ENCODE measurements at regions not wholly inside any gene's neighbourhood (a gene's known extent, or its start where the extent isn't known, plus 50 kb on each side); places are given as distances from the start of the nearest gene placed in this dataset.
"Not testable (repeated sequence)": the region's sequence is repeated elsewhere in the genome, so short reads cannot be mapped to it uniquely, and the experiment has no call there.

DNA sequence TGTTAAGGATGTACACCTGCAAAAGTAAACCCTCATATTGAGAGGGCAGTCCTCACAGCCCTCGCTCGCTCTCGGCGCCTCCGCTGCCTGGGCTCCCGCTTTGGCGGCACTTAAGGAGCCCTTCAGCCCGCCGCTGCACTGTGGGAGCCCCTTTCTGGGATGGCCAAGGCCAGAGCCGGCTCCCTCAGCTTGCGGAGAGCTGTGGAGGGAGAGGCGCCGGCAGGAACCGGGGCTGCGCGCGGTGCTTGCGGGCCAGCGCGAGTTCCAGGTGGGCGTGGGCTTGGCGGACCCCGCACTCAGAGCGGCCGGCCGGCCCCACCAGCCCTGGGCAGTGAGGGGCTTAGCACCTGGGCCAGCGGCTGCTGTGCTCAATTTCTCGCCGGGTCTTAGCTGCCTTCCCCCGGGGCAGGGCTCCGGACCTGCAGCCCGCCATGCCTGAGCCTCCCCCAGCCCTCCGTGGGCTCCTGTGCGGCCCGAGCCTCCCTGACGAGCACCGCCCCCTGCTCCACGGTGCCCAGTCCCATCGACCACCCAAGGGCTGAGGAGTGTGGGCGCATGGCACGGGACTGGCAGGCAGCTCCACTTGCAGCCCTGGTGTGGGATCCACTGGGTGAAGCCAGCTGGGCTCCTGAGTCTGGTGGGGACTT, 259.4 kb downstream of the KTN1 start:
- not testable (repeated sequence) for H3K79me2 ChIP-seq (replicated peaks; ENCODE audit: insufficient read depth); H3F3A ChIP-seq (replicated peaks; ENCODE audit: low read depth); H3K36me3 Mint-ChIP-seq (ENCODE audit: low read depth); H3K4me1 Mint-ChIP-seq; H4K20me1 ChIP-seq (replicated peaks; ENCODE audit: insufficient read depth); H3K27ac ChIP-seq (ENCODE audit: low read depth); H3K27ac Mint-ChIP-seq; ATAC-seq; H3K27me3 ChIP-seq (ENCODE audit: insufficient read depth); H3K4me3 Mint-ChIP-seq; H3K9me3 Mint-ChIP-seq; H2AFZ ChIP-seq; H3K36me3 ChIP-seq (ENCODE audit: insufficient read depth); DNase-seq (ENCODE audit: low spot score); H3K4me3 ChIP-seq; H3K4me2 ChIP-seq; H3K27me3 Mint-ChIP-seq (ENCODE audit: insufficient read depth, low read depth, poor library complexity); H3K4me1 ChIP-seq (ENCODE audit: insufficient read depth)
- H3K9me2 ChIP-seq (ENCODE audit: insufficient read depth), result peaks cover 21% of the 10 kb centered on the region

DNA sequence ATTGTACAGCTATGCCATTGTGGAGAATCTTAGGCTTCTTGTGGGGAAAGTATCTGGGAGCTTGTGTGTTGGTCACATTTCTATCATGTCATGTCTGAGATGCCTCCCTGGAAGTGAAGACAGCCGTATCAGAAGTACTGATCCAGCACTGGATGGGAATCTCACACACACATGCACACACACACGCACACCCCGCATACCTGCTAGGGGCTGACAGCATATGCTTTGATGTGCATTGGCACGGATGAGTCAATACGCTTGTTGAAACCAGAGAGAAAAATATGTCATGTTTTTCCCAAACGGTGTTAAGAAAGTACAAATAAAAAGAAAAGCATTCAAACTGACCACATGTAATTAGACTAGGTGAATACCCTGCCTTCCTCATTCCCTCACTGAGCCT, 260.8 kb downstream of the KTN1 start:
- H3K27ac Mint-ChIP-seq, result no peak overlapping the region
- no peak overlapping the region for H3K27ac ChIP-seq (ENCODE audit: low read depth)
- ATAC-seq (no peak), DNase-seq (ENCODE audit: low spot score) (no peak)
- peaks cover 16% of the 10 kb centered on the region for H3K9me2 ChIP-seq (ENCODE audit: insufficient read depth)
- TF ChIP-seq, protein P1, sequence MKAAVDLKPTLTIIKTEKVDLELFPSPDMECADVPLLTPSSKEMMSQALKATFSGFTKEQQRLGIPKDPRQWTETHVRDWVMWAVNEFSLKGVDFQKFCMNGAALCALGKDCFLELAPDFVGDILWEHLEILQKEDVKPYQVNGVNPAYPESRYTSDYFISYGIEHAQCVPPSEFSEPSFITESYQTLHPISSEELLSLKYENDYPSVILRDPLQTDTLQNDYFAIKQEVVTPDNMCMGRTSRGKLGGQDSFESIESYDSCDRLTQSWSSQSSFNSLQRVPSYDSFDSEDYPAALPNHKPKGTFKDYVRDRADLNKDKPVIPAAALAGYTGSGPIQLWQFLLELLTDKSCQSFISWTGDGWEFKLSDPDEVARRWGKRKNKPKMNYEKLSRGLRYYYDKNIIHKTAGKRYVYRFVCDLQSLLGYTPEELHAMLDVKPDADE (IDR thresholded peaks at IDR 0.05), result no peak
- TF ChIP-seq ZNF331 (CRISPR knock-in tag; IDR thresholded peaks at IDR 0.05; ENCODE audit: low read depth), result no peak
- no peak for TF ChIP-seq ZNF114 (CRISPR knock-in tag; IDR thresholded peaks at IDR 0.05)
- no peak for TF ChIP-seq EZH2 (IDR thresholded peaks at IDR 0.05; ENCODE audit: low read depth, unreplicated experiment)
- TF ChIP-seq STAT1 (IDR thresholded peaks at IDR 0.05; ENCODE audit: unreplicated experiment), result no peak
- no peak for TF ChIP-seq NANOG (IDR thresholded peaks at IDR 0.05; ENCODE audit: borderline replicate concordance)
- TF ChIP-seq, protein P2, sequence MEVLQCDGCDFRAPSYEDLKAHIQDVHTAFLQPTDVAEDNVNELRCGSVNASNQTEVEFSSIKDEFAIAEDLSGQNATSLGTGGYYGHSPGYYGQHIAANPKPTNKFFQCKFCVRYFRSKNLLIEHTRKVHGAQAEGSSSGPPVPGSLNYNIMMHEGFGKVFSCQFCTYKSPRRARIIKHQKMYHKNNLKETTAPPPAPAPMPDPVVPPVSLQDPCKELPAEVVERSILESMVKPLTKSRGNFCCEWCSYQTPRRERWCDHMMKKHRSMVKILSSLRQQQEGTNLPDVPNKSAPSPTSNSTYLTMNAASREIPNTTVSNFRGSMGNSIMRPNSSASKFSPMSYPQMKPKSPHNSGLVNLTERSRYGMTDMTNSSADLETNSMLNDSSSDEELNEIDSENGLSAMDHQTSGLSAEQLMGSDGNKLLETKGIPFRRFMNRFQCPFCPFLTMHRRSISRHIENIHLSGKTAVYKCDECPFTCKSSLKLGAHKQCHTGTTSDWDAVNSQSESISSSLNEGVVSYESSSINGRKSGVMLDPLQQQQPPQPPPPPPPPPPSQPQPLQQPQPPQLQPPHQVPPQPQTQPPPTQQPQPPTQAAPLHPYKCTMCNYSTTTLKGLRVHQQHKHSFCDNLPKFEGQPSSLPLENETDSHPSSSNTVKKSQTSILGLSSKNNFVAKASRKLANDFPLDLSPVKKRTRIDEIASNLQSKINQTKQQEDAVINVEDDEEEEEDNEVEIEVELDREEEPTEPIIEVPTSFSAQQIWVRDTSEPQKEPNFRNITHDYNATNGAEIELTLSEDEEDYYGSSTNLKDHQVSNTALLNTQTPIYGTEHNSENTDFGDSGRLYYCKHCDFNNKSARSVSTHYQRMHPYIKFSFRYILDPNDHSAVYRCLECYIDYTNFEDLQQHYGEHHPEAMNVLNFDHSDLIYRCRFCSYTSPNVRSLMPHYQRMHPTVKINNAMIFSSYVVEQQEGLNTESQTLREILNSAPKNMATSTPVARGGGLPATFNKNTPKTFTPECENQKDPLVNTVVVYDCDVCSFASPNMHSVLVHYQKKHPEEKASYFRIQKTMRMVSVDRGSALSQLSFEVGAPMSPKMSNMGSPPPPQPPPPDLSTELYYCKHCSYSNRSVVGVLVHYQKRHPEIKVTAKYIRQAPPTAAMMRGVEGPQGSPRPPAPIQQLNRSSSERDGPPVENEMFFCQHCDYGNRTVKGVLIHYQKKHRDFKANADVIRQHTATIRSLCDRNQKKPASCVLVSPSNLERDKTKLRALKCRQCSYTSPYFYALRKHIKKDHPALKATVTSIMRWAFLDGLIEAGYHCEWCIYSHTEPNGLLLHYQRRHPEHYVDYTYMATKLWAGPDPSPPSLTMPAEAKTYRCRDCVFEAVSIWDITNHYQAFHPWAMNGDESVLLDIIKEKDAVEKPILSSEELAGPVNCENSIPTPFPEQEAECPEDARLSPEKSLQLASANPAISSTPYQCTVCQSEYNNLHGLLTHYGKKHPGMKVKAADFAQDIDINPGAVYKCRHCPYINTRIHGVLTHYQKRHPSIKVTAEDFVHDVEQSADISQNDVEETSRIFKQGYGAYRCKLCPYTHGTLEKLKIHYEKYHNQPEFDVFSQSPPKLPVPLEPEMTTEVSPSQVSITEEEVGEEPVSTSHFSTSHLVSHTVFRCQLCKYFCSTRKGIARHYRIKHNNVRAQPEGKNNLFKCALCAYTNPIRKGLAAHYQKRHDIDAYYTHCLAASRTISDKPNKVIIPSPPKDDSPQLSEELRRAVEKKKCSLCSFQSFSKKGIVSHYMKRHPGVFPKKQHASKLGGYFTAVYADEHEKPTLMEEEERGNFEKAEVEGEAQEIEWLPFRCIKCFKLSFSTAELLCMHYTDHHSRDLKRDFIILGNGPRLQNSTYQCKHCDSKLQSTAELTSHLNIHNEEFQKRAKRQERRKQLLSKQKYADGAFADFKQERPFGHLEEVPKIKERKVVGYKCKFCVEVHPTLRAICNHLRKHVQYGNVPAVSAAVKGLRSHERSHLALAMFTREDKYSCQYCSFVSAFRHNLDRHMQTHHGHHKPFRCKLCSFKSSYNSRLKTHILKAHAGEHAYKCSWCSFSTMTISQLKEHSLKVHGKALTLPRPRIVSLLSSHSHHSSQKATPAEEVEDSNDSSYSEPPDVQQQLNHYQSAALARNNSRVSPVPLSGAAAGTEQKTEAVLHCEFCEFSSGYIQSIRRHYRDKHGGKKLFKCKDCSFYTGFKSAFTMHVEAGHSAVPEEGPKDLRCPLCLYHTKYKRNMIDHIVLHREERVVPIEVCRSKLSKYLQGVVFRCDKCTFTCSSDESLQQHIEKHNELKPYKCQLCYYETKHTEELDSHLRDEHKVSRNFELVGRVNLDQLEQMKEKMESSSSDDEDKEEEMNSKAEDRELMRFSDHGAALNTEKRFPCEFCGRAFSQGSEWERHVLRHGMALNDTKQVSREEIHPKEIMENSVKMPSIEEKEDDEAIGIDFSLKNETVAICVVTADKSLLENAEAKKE (CRISPR knock-in tag; IDR thresholded peaks at IDR 0.05), result no peak
- no peak for TF ChIP-seq POLR2AphosphoS5 (IDR thresholded peaks at IDR 0.05; ENCODE audit: low read depth)
- no peak overlapping the region for H3K4me2 ChIP-seq
- no peaks in the 10 kb centered on the region for H3K36me3 ChIP-seq (ENCODE audit: insufficient read depth)
- no peak overlapping the region for H3K4me3 ChIP-seq
- no peaks in the 10 kb centered on the region for H3F3A ChIP-seq (replicated peaks; ENCODE audit: low read depth)
- no peaks in the 10 kb centered on the region; the same call in 2 of the 3 replicates for H3K4me1 Mint-ChIP-seq
- H4K20me1 ChIP-seq (replicated peaks; ENCODE audit: insufficient read depth), result no peaks in the 10 kb centered on the region
- no peak overlapping the region for H2AFZ ChIP-seq
- H3K36me3 Mint-ChIP-seq (ENCODE audit: low read depth), result peaks cover 7% of the 10 kb centered on the region; the same call in 2 of the 3 replicates
- H3K4me1 ChIP-seq (ENCODE audit: insufficient read depth), result no peaks in the 10 kb centered on the region
- peaks cover 12% of the 10 kb centered on the region for H3K9me3 Mint-ChIP-seq
- no peak overlapping the region for H3K4me3 Mint-ChIP-seq
- H3K27me3 ChIP-seq (ENCODE audit: insufficient read depth), result no peaks in the 10 kb centered on the region
- peaks cover 6% of the 10 kb centered on the region for H3K27me3 Mint-ChIP-seq (ENCODE audit: insufficient read depth, low read depth, poor library complexity)
- no peaks in the 10 kb centered on the region for H3K79me2 ChIP-seq (replicated peaks; ENCODE audit: insufficient read depth)

Measured in GM23338 (cell line).